HepG2 (cell line): ENCODE measurements at regions not wholly inside any gene's neighbourhood (a gene's known extent, or its start where the extent isn't known, plus 50 kb on each side); places are given as distances from the start of the nearest gene placed in this dataset.

ENCODE experiments used
- ATAC-seq: fragments of 200-7000 bp; cut with Tn5 transposase; 3 replicates; pipeline ENCODE4 v1.9.1; 2020; ENCODE audit warnings: mild to moderate bottlenecking, moderate library complexity
- BruUV-seq: library from RNA; stranded (reverse); fragments of 400-500 nt; replicated peaks from 2 replicates; lab custom pipeline; 2021; lab: Mats Ljungman, UMichigan
- CTCF ChIA-PET: fragments of 300-600 bp; formaldehyde crosslinking; extraction: SDS; loops from one replicate; lab custom pipeline; 2021; ENCODE audit warnings: low total read pairs, inconsistent platforms, low intra/inter-chr PET ratio; lab: Yijun Ruan, JAX
- POLR2A ChIA-PET: fragments of 350-600 bp; sonication (Branson Sonifier 250); formaldehyde crosslinking; loops from one replicate; lab custom pipeline; 2020; ENCODE audit warnings: antibody characterized with exemption, inconsistent platforms; lab: Yijun Ruan, JAX
- DNase-seq: peaks from one replicate; pipeline ENCODE4 v3.0.0-alpha.2; 2015; ENCODE audit warnings: low spot score
- FAIRE-seq: peaks from 3 replicates; lab custom pipeline; 2011; peaks lifted over from hg19 to GRCh38; lab: Jason Lieb, UNC
- H2AFZ ChIP-seq: one replicate; pipeline ENCODE4 v1.6.1; 2011; ENCODE audit warnings: low read length, inconsistent platforms
- H3K27ac ChIP-seq: fragments of 300-600 bp; 3 replicates; pipeline ENCODE4 v1.8.0; 2011; ENCODE audit warnings: mixed run types, mild to moderate bottlenecking, mixed read lengths, low read length, inconsistent platforms; ENCODE audit not compliant: insufficient read depth; ENCODE audit errors: extremely low read length
- H3K27me3 ChIP-seq, 2 experiments: fragments of 200-600 bp in 1 of 2; 2 replicates in 1 of 2; 3 replicates in 1 of 2; pipeline versions ENCODE4 v1.6.0 to v1.8.0; 2011; ENCODE audit warnings: low read length in 2 of 2, mild to moderate bottlenecking in 2 of 2, moderate library complexity in 2 of 2, inconsistent platforms in 1 of 2; ENCODE audit not compliant: insufficient read depth in 2 of 2, control insufficient read depth in 1 of 2
- H3K36me3 ChIP-seq, 2 experiments: fragments of 200-600 bp in 1 of 2; replicated peaks in 1 of 2; 2 replicates in 1 of 2; 3 replicates in 1 of 2; pipeline versions ENCODE4 v1.5.1 to v1.8.0; 2011; ENCODE audit warnings: low read length in 2 of 2, inconsistent platforms in 1 of 2; ENCODE audit not compliant: insufficient read depth in 2 of 2, control insufficient read depth in 1 of 2
- H3K4me1 ChIP-seq: 2 replicates; pipeline ENCODE4 v1.5.1; 2012; ENCODE audit warnings: low read length, inconsistent platforms; ENCODE audit not compliant: insufficient read depth
- H3K4me2 ChIP-seq: 2 replicates; pipeline ENCODE4 v1.6.0; 2011; ENCODE audit warnings: low read depth, low read length, inconsistent platforms
- H3K4me3 ChIP-seq, 3 experiments: fragments of 200-600 bp in 1 of 3; sonication (generic), shearing (Covaris generic) in 1 of 3; replicated peaks in 1 of 3; 2 replicates each; pipeline ENCODE4 v1.5.1; 2011 to 2016; ENCODE audit warnings: low read length in 3 of 3, inconsistent platforms in 2 of 3, low read depth in 2 of 3, mild to moderate bottlenecking in 2 of 3, control low read depth in 1 of 3, mixed read lengths in 1 of 3; ENCODE audit not compliant: insufficient read depth in 1 of 3
- H3K79me2 ChIP-seq: one replicate; pipeline ENCODE4 v1.6.1; 2011; ENCODE audit warnings: low read length, inconsistent platforms; ENCODE audit not compliant: insufficient read depth
- H3K9ac ChIP-seq: 2 replicates; pipeline ENCODE4 v1.6.0; 2011; ENCODE audit warnings: mild to moderate bottlenecking, low read depth, low read length, inconsistent platforms; ENCODE audit not compliant: insufficient read depth
- H3K9me3 ChIP-seq: 2 replicates; pipeline ENCODE4 v1.5.1; 2012; ENCODE audit warnings: mild to moderate bottlenecking, low read length
- H4K20me1 ChIP-seq: 2 replicates; pipeline ENCODE4 v1.6.0; 2011; ENCODE audit warnings: inconsistent platforms, mild to moderate bottlenecking, low read length, moderate library complexity; ENCODE audit not compliant: insufficient read depth
- AHDC1 ChIP-seq: sonication (generic); formaldehyde crosslinking; IDR thresholded peaks from 2 replicates; pipeline ENCODE4 v1.5.1; 2020; ENCODE audit warnings: mild to moderate bottlenecking, missing genetic modification reagents, borderline replicate concordance
- BRD4 ChIP-seq: sonication (generic); formaldehyde crosslinking; IDR thresholded peaks from 2 replicates; pipeline ENCODE4 v1.4.0; 2020; ENCODE audit warnings: missing genetic modification reagents
- JARID2 ChIP-seq: sonication (generic); formaldehyde crosslinking; IDR thresholded peaks from 2 replicates; pipeline ENCODE4 v1.8.1; 2023; ENCODE audit warnings: missing genetic modification reagents, inconsistent platforms; ENCODE audit not compliant: insufficient replicate concordance
- MAFF ChIP-seq: IDR thresholded peaks from 2 replicates; pipeline ENCODE4 v1.6.1; 2011; ENCODE audit warnings: low read depth, low read length, improper control_type of control experiment
- MAFK ChIP-seq, 2 experiments: IDR thresholded peaks in 1 of 2; conservative IDR thresholded peaks in 1 of 2; 2 replicates each; pipeline ENCODE4 v1.6.1; 2011; ENCODE audit warnings: improper control_type of control experiment in 2 of 2, low read length in 2 of 2
- WGBS: methylation state at CpG from one replicate; pipeline ENCODE4 v1.1.6; 2017; ENCODE audit warnings: low lambda C conversion rate; 5-methylcytosine and 5-hydroxymethylcytosine counted together
- in situ Hi-C: cut with HindIII; loops from 2 replicates; pipeline ENCODE4 v1.10.0; 2017; ENCODE audit warnings: low pct_unique_long_range_greater_than_20kb; ENCODE audit not compliant: extremely low pct_ligation_motif_present
- intact Hi-C: fragments of 100-400 bp; cut with micrococcal nuclease; formaldehyde crosslinking; loops from one replicate; pipeline ENCODE4 v1.10.0; 2022; ENCODE audit not compliant: unreplicated experiment

GRCh38 chr14:27371209-27371608 is 773.4 kb upstream of the NOVA1 start (continued):
- TF ChIP-seq JARID2 (CRISPR knock-in tag) (no peak), BRD4 (CRISPR knock-in tag) (no peak)

- peaks cover 89% of the 10 kb centered on the region for H3K9me3 ChIP-seq
- no peaks in the 10 kb centered on the region for H3K79me2 ChIP-seq
- no peaks in the 10 kb centered on the region for H3K27me3 ChIP-seq
- ChIA-PET CTCF (no interaction called here), POLR2A (no interaction called here)
- no peak for ATAC-seq
- in situ Hi-C loops (no loop called here), intact Hi-C loops (no loop called here)
- 38% methylated on average over 4 of the region's 4 CpGs for WGBS
- DNase-seq, result no peak
- TF ChIP-seq MAFK (conservative IDR thresholded peaks at IDR 0.05 in 1 of 2, IDR thresholded peaks at IDR 0.05 in 1 of 2; ENCODE audit: low read length in 2 of 2) (peak; percentile 94 to 98), AHDC1 (CRISPR knock-in tag) (no peak), MAFF (peak; percentile 96)
- no peaks in the 10 kb centered on the region for H3K4me1 ChIP-seq
- no TSS peak for BruUV-seq
- H3K4me2 ChIP-seq, result no peak overlapping the region
- no peak for FAIRE-seq
- H4K20me1 ChIP-seq, result no peaks in the 10 kb centered on the region
- no peak overlapping the region for H2AFZ ChIP-seq
- H3K9ac ChIP-seq, result no peak overlapping the region
- no peak overlapping the region for H3K4me3 ChIP-seq
- H3K27ac ChIP-seq, result no peak overlapping the region
- H3K36me3 ChIP-seq, result no peaks in the 10 kb centered on the region
These were observed 774.0 kb upstream of the NOVA1 start for GRCh38 chr14:27371868-27372267.
